ENCODE measurements at regions not wholly inside any gene's neighbourhood (a gene's known extent, or its start where the extent isn't known, plus 50 kb on each side); places are given as distances from the start of the nearest gene placed in this dataset.

- Mint-ChIP-seq H3K9me3 (no peaks in the 10 kb centered on the region), H3K27me3 (ENCODE audit: low read depth) (peaks cover 52% of the 10 kb centered on the region), H3K4me1 (ENCODE audit: low read depth) (peaks cover 3% of the 10 kb centered on the region), H3K27ac (no peak overlapping the region), H3K36me3 (ENCODE audit: low read depth) (no peaks in the 10 kb centered on the region), H3K4me3 (no peak overlapping the region)
- DNase-seq (ENCODE audit: low spot score) = no peak
Observed at GRCh38 chr3:71862371-71863140, 77.6 kb upstream of the PROK2 start.

- no peaks in the 10 kb centered on the region for H3K9me3 Mint-ChIP-seq
- H3K27ac Mint-ChIP-seq = no peak overlapping the region
- no peak for DNase-seq (ENCODE audit: low spot score)
Observed at GRCh38 chr3:71859123-71859519, 74.2 kb upstream of the PROK2 start.

GRCh38 chr3:71858503-71859122 lies 73.7 kb upstream of the PROK2 start:
- Mint-ChIP-seq H3K27ac (no peak overlapping the region), H3K36me3 (ENCODE audit: low read depth) (no peaks in the 10 kb centered on the region), H3K4me1 (ENCODE audit: low read depth) (peaks cover 3% of the 10 kb centered on the region), H3K9me3 (no peaks in the 10 kb centered on the region), H3K4me3 (no peak overlapping the region), H3K27me3 (ENCODE audit: low read depth) (peaks cover 24% of the 10 kb centered on the region)
- no peak for DNase-seq (ENCODE audit: low spot score)

More at GRCh38 chr3:71859123-71859519, 74.2 kb upstream of the PROK2 start:
- Mint-ChIP-seq H3K36me3 (ENCODE audit: low read depth) (no peaks in the 10 kb centered on the region), H3K4me1 (ENCODE audit: low read depth) (peaks cover 3% of the 10 kb centered on the region), H3K27me3 (ENCODE audit: low read depth) (peaks cover 27% of the 10 kb centered on the region), H3K4me3 (no peak overlapping the region)

- no peak for DNase-seq (ENCODE audit: low spot score)
- Mint-ChIP-seq H3K27me3 (ENCODE audit: low read depth) (peaks cover 18% of the 10 kb centered on the region), H3K4me3 (no peak overlapping the region), H3K36me3 (ENCODE audit: low read depth) (no peaks in the 10 kb centered on the region), H3K27ac (no peak overlapping the region), H3K9me3 (no peaks in the 10 kb centered on the region), H3K4me1 (ENCODE audit: low read depth) (peaks cover 3% of the 10 kb centered on the region)
Observed at GRCh38 chr3:71857956-71858355, 73.0 kb upstream of the PROK2 start.

- no peak for DNase-seq (ENCODE audit: low spot score)
- Mint-ChIP-seq H3K27me3 (ENCODE audit: low read depth) (peaks cover 10% of the 10 kb centered on the region), H3K9me3 (no peaks in the 10 kb centered on the region), H3K36me3 (ENCODE audit: low read depth) (no peaks in the 10 kb centered on the region), H3K4me1 (ENCODE audit: low read depth) (peaks cover 3% of the 10 kb centered on the region), H3K27ac (no peak overlapping the region), H3K4me3 (no peak overlapping the region)
Observed at GRCh38 chr3:71854706-71855105, 69.8 kb upstream of the PROK2 start.

GRCh38 chr3:71854096-71854495 lies 69.1 kb upstream of the PROK2 start:
- Mint-ChIP-seq H3K4me3 (no peak overlapping the region), H3K4me1 (ENCODE audit: low read depth) (peaks cover 3% of the 10 kb centered on the region), H3K36me3 (ENCODE audit: low read depth) (no peaks in the 10 kb centered on the region), H3K9me3 (no peaks in the 10 kb centered on the region), H3K27me3 (ENCODE audit: low read depth) (peaks cover 15% of the 10 kb centered on the region), H3K27ac (no peak overlapping the region)
- DNase-seq (ENCODE audit: low spot score) = no peak

GRCh38 chr3:71851878-71852277 lies 66.9 kb upstream of the PROK2 start:
- Mint-ChIP-seq H3K4me3 (no peak overlapping the region), H3K9me3 (no peaks in the 10 kb centered on the region), H3K27me3 (ENCODE audit: low read depth) (peaks cover 20% of the 10 kb centered on the region), H3K36me3 (ENCODE audit: low read depth) (no peaks in the 10 kb centered on the region), H3K27ac (no peak overlapping the region), H3K4me1 (ENCODE audit: low read depth) (no peaks in the 10 kb centered on the region)
- no peak for DNase-seq (ENCODE audit: low spot score)

- no peak for DNase-seq (ENCODE audit: low spot score)
- no peaks in the 10 kb centered on the region for H3K4me1 Mint-ChIP-seq (ENCODE audit: low read depth)
- no peaks in the 10 kb centered on the region for H3K9me3 Mint-ChIP-seq
- H3K4me3 Mint-ChIP-seq = no peak overlapping the region
- no peaks in the 10 kb centered on the region for H3K36me3 Mint-ChIP-seq (ENCODE audit: low read depth)
- no peak overlapping the region for H3K27ac Mint-ChIP-seq
- peaks cover 24% of the 10 kb centered on the region for H3K27me3 Mint-ChIP-seq (ENCODE audit: low read depth)
Observed at GRCh38 chr3:71850654-71851053, 65.7 kb upstream of the PROK2 start.

- H3K4me3 Mint-ChIP-seq = no peak overlapping the region
- no peak for DNase-seq (ENCODE audit: low spot score)
- peaks cover 29% of the 10 kb centered on the region for H3K27me3 Mint-ChIP-seq (ENCODE audit: low read depth)
- no peaks in the 10 kb centered on the region for H3K4me1 Mint-ChIP-seq (ENCODE audit: low read depth)
- H3K9me3 Mint-ChIP-seq = no peaks in the 10 kb centered on the region
- H3K36me3 Mint-ChIP-seq (ENCODE audit: low read depth) = no peaks in the 10 kb centered on the region
- H3K27ac Mint-ChIP-seq = no peak overlapping the region
Observed at GRCh38 chr3:71849681-71850080, 64.7 kb upstream of the PROK2 start.

GRCh38 chr3:71847794-71848193 lies 62.8 kb upstream of the PROK2 start:
- Mint-ChIP-seq H3K27ac (no peak overlapping the region), H3K4me3 (no peak overlapping the region), H3K9me3 (no peaks in the 10 kb centered on the region), H3K27me3 (ENCODE audit: low read depth) (peaks cover 37% of the 10 kb centered on the region), H3K4me1 (ENCODE audit: low read depth) (no peaks in the 10 kb centered on the region), H3K36me3 (ENCODE audit: low read depth) (no peaks in the 10 kb centered on the region)
- no peak for DNase-seq (ENCODE audit: low spot score)

- DNase-seq (ENCODE audit: low spot score) = no peak
- Mint-ChIP-seq H3K4me3 (no peak overlapping the region), H3K36me3 (ENCODE audit: low read depth) (no peaks in the 10 kb centered on the region), H3K4me1 (ENCODE audit: low read depth) (no peaks in the 10 kb centered on the region), H3K27me3 (ENCODE audit: low read depth) (peaks cover 40% of the 10 kb centered on the region), H3K9me3 (no peaks in the 10 kb centered on the region), H3K27ac (no peak overlapping the region)
Observed at GRCh38 chr3:71846185-71846584, 61.2 kb upstream of the PROK2 start.

- Mint-ChIP-seq H3K9me3 (no peaks in the 10 kb centered on the region), H3K36me3 (ENCODE audit: low read depth) (no peaks in the 10 kb centered on the region), H3K27me3 (ENCODE audit: low read depth) (peaks cover 33% of the 10 kb centered on the region), H3K4me1 (ENCODE audit: low read depth) (no peaks in the 10 kb centered on the region), H3K27ac (no peak overlapping the region), H3K4me3 (no peak overlapping the region)
- DNase-seq (ENCODE audit: low spot score) = no peak
Observed at GRCh38 chr3:71843071-71843470, 58.1 kb upstream of the PROK2 start.

GRCh38 chr3:71838406-71838805 lies 53.5 kb upstream of the PROK2 start:
- H3K27ac Mint-ChIP-seq = no peak overlapping the region
- no peak overlapping the region for H3K4me3 Mint-ChIP-seq
- no peaks in the 10 kb centered on the region for H3K9me3 Mint-ChIP-seq
- H3K27me3 Mint-ChIP-seq (ENCODE audit: low read depth) = peaks cover 14% of the 10 kb centered on the region
- no peaks in the 10 kb centered on the region for H3K36me3 Mint-ChIP-seq (ENCODE audit: low read depth)
- no peak for DNase-seq (ENCODE audit: low spot score)
- no peaks in the 10 kb centered on the region for H3K4me1 Mint-ChIP-seq (ENCODE audit: low read depth)
